ENCODE measurements at regions not wholly inside any gene's neighbourhood (a gene's known extent, or its start where the extent isn't known, plus 50 kb on each side); places are given as distances from the start of the nearest gene placed in this dataset.
A peak's percentile ranks its signal among the peaks of the same experiment; 100 is the strongest.
"Not testable (repeated sequence)": the region's sequence is repeated elsewhere in the genome, so short reads cannot be mapped to it uniquely, and the experiment has no call there.

GRCh38 chr18:54662986-54663385 is 71.9 kb downstream of the DYNAP start:
- DNase-seq: no peak

DNA sequence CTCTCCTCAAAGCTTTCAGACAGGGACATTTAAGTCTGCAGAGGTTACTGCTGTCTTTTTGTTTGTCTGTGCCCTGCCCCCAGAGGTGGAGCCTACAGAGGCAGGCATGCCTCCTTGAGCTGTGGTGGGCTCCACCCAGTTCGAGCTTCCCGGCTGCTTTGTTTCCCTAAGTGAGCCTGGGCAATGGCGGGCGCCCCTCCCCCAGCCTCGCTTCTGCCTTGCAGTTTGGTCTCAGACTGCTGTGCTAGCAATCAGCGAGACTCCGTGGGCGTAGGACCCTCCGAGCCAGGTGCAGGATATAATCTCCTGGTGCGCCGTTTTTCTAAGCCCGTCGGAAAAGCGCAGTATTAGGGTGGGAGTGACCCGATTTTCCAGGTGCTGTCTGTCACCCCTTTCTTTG is 78.7 kb downstream of the DYNAP start:
- DNase-seq: not testable (repeated sequence)

DNA sequence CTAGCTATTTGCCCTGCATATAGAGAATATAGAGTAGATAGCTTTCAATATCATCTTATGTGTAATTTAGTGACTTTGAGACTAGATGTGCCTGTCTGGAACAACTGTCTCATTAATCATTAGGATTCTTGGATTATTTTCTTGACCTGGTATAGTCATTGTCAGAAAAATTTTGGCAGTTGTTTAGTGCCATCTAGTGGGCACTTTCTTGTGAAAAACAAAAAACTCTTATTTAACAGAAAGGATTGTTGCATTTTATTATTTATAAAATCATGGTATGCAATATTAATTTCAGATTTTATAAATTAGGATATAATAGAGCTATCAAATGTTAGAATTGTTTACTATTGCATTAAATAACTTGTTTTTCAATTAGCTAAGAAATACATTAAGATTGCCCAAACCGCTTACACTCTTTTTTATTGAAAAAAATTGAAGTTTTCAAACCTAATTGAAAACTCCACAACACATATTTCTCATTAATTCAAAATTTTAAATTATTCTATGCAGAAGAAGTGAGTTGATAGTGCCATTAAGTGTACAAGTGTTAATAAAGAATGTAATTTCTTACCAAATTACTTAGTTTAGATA is 80.3 kb downstream of the DYNAP start:
- no peak for DNase-seq

- DNase-seq: no peak
Measured at GRCh38 chr18:54672109-54672508, 81.1 kb downstream of the DYNAP start.

GRCh38 chr18:54672846-54673475 is 81.9 kb downstream of the DYNAP start:
- no peak for DNase-seq

DNA sequence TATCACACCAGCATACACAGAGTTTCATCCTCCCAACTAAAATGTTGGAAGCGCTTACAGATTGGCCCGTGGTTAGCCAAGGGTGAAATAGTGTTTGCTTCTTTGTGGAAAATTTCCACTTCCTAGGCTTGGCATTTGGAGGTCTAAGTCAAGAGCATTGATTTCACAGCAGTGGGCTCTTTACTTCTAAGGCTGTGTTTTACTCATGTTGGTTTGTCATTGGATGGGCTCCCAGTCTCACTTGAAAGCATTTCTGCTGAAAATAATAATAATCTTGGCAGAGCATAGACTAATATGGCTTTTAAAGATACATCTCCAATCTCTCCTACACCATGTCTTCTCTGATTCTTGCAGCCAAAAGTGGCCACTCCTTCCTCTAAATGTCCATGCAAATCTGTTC is 82.9 kb downstream of the DYNAP start:
- DNase-seq: no peak

- no peak for DNase-seq
Measured at GRCh38 chr18:54675076-54675475, 84.0 kb downstream of the DYNAP start.

DNA sequence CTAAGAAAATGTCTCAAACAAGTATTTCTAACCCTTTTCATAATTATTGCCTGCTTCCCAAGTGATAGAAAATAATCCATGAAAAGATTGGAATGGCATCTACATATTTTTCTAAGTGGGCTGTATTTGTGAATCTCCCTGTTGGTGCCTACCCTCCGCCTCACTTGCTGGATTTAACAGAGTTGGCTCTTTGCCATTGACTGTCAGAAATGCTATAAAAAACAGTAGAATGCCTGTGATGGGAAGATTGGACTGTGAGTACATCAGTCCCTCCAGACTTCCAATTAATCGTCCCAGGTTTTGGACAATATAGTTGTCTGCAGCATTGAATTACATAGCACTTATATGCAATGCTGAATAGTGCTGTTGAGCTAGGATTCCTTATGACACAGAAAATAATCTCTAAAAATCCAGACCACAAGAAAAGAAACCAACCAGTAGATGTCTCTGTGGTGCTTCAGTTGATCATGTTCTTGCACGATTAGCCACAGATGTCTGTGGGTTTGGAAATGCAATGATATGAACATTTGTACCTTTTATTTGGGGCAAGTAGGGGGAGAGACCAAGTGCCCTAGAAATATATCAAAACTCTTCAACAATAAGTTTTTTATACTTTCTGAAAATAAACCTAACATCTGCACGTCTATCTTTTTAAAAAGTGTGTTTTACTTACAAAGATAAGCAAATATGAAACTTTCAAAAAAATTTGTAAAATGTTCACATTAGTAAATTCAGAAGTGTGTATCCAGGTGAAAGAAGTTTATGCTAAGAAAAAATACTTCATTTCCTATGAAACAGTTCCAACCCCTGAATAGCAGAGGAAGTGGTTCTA is 88.5 kb downstream of the DYNAP start:
- no peak for DNase-seq

GRCh38 chr18:54684784-54685183 is 93.7 kb downstream of the DYNAP start:
- no peak for DNase-seq

DNA sequence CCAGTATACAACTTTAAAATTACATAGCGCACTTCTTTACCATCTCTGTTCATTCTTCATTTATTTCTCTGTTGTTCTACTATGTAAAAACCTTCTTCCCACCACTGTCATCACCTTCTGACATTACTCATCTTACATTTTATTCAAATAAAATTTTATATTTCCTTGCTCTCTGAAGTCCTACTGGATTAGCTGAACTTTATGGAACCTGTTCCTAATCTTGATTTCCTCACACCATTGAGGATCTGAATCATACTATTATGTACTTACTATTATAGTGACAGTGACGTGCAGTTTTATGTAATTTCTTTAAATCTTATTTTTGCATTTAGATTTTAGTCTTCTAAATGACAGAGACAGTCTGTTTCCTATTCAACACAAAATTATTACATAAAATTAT is 98.3 kb downstream of the DYNAP start:
- no peak for DNase-seq

- DNase-seq: no peak
Measured at GRCh38 chr18:54690198-54690597, 99.2 kb downstream of the DYNAP start.

DNA sequence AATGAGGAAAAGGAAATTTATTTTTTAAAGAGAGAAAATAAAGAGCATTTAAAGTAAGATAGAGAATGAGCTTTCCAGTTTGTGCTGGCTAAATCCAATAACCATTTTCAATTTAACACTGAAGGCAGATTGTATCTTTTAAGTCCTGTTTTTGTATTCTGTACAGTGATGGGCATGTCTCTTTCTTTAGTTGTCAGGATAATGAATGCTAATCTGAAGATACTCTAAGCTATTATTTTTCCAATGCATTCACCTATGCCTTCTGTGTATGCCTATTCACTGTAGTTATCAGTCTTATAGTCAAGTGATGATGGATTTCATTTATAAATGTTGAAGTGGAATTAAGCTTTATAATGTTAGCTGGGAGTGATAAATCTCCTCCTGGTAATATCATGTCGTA is 101.4 kb downstream of the DYNAP start:
- DNase-seq: no peak

DNA sequence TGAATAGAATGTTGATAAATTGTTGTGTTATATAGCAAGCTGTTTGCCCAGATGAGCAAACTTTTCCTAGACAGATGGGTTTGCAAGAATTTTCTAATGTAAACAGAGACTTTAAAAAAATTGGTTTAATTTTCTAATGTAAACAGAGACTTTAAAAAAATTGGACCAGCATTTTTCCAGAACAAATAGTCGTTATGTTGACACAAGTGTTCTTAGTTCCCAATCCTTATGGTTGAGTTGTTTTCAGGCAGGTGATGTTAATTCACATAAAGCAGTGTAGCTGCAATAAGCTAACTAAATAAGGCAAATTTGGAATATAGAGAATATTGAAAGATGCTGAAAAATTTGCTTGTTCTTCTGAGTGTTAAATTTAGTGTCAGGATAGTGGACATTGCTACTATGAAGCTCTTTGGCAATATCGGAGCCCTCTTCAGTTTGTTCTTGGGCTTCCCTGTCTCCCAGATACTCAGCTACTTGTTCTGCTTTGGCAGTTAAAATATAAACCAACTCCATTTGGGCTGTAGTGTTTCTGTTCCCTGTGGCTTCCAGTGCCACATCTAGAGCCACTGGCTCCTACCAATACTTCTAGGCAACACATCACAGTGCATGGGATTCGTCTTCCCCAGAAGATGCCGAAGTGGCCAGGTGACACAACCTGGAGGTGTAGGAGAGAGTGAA is 105.7 kb downstream of the DYNAP start:
- DNase-seq: no peak

DNA sequence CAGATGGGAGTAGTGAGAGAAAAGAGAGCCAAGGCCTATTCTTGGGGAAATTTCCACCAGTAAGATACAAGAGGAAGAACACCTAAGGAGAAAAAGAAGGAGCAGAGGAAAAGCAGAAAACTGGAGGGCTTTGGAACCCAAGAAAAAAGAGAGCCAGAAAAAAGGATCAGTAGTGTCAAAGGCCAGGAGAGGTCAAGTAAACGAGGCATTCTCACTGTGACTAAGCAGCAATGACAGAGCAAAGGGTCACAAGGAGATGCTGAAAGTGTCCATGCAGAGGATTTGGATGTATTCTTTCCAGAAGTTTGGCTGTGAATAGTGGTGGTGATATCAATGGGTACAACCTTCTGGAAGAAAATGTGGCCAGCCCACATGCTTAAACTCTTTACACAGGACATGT is 109.5 kb downstream of the DYNAP start:
- no peak for DNase-seq

- no peak for DNase-seq
Measured at GRCh38 chr18:54702686-54703085, 111.6 kb downstream of the DYNAP start.

DNA sequence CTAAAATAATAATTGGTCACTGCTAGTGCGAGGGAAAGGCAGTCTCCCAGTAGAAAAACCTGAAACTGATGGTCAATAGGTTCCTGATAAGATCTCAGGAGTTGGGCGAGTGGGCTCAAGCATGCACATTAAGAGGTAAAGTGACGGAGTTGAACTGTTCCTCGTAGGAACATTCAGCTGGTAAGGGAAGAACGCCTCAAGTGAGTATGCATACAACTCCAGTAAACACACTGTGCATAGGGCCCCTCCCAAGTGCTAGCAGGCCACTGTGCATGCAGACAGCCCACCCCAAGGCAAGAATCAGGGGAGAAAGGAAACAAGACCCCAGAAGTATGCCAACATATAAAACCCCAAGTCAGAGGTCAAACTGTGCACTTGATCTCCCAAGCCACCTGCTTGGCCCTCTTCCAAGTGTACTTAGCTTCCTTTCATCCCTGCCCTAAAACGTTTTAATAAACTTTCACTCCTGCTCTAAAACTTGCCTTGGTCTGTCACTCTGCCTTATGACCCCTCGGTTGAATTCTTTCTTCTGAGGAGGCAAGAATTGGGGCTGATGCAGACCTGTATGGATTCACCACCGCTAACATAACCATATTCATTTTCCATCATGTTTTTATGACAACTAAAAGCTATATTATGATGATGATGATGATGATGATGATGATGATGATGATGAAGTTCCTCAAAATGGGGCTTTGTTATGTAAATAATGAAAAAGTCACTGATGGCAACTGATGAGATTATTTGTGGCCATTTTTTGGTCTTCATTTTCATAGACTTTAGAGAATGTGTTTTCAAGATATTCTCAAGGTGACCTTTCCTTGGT is 118.0 kb upstream of the RAB27B start:
- DNase-seq: no peak

GRCh38 chr18:54710900-54711281 is 117.4 kb upstream of the RAB27B start:
- DNase-seq: no peak

DNA sequence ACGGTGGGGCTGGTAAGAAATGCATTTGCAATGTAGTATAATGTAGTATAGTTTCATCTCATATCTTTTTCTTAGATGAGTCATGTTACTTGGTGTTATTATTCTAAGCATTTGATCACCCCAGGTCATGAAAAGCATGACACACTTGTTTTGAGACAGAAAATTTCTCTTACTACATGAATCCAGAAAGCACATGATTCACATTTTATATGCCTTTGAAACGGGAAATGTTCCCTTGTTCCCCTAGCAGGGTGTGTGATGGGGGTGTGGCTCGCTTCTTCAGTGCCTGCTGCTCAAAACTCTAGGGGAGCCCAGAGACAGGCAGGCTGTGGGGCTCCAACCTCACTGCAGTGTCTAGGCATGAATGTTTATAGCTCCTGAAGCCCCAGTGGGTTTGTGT is 116.0 kb upstream of the RAB27B start:
- DNase-seq: peak; percentile 38

DNA sequence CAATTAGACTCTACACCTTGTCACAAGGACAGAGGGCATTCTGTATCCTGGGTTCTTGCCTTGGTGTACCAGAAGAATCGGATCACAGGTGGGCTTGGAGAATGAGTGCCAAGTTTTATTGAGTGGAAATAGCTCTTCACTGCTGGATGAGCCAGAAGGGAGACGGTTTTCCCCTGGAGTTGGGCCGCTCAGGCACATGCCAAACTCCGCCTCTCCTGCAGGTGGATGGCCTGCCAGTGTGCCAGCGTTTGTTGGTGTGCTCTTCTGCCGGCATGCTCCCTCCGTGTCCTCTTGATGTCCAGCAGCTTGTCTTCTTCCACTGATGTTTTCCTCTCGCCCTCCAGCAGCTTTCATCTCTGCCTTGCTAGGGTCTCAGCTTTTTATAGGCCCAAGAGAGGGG is 115.5 kb upstream of the RAB27B start:
- DNase-seq: no peak

- peak; percentile 17 for DNase-seq
Measured at GRCh38 chr18:54713386-54713785, 114.9 kb upstream of the RAB27B start.

- no peak for DNase-seq
Measured at GRCh38 chr18:54714851-54715250, 113.4 kb upstream of the RAB27B start.

- no peak for DNase-seq
Measured at GRCh38 chr18:54716586-54716985, 111.7 kb upstream of the RAB27B start.

All from activated CD4-positive, alpha-beta T cell treated with anti-CD3 and anti-CD28 coated beads for 48 hours (primary cell).